K562 (cell line): ENCODE measurements at regions not wholly inside any gene's neighbourhood (a gene's known extent, or its start where the extent isn't known, plus 50 kb on each side); places are given as distances from the start of the nearest gene placed in this dataset.

Experiments
- ATAC-seq: fragments of 200-7000 bp; cut with Tn5 transposase; 3 replicates; pipeline ENCODE4 v1.9.1; 2020; ENCODE audit warnings: moderate library complexity
- BruUV-seq: library from RNA; stranded (reverse); fragments of 400-500 nt; replicated peaks from 2 replicates; lab custom pipeline; 2021; lab: Mats Ljungman, UMichigan
- CTCF ChIA-PET: fragments of 300-600 bp; formaldehyde crosslinking; extraction: SDS; loops from one replicate; lab custom pipeline; 2021; ENCODE audit warnings: low intra/inter-chr PET ratio; lab: Yijun Ruan, JAX
- POLR2A ChIA-PET: fragments of 300-600, 350-650 bp; sonication (Branson Sonifier 250); formaldehyde crosslinking; extraction: SDS; loops from one replicate; lab custom pipeline; 2021; ENCODE audit warnings: antibody characterized with exemption, inconsistent platforms; lab: Yijun Ruan, JAX
- DNase-seq, 4 experiments: peaks; one replicate each; pipeline versions ENCODE4 v3.0.0 to v3.0.0-alpha.2; 2011 to 2018; ENCODE audit warnings: low spot score in 3 of 4, mixed read lengths in 3 of 4; ENCODE audit errors: extremely low read depth in 1 of 4
- FAIRE-seq: peaks from 2 replicates; lab custom pipeline; 2011; peaks lifted over from hg19 to GRCh38; lab: Jason Lieb, UNC
- H2AFZ ChIP-seq: 2 replicates; pipeline ENCODE4 v1.6.0; 2011; ENCODE audit warnings: low read depth, low read length, control low read depth, inconsistent platforms
- H3K27ac ChIP-seq: fragments of 200-600 bp; 3 replicates; pipeline ENCODE4 v1.8.0; 2011; ENCODE audit warnings: low read depth, mild to moderate bottlenecking, control low read depth, inconsistent platforms, low read length, moderate library complexity, mixed read lengths; ENCODE audit errors: extremely low read depth
- H3K27me3 ChIP-seq, 2 experiments: fragments of 300-600 bp in 1 of 2; 2 replicates in 1 of 2; 3 replicates in 1 of 2; pipeline versions ENCODE4 v1.6.0 to v1.8.0; 2011; ENCODE audit warnings: inconsistent platforms in 2 of 2, low read length in 2 of 2, mild to moderate bottlenecking in 1 of 2, mixed read lengths in 1 of 2, moderate library complexity in 1 of 2; ENCODE audit not compliant: control insufficient read depth in 2 of 2, insufficient read depth in 2 of 2
- H3K36me3 ChIP-seq: fragments of 300-600 bp; 3 replicates; pipeline ENCODE4 v1.8.0; 2011; ENCODE audit warnings: mild to moderate bottlenecking, low read length, inconsistent platforms; ENCODE audit not compliant: control insufficient read depth, insufficient read depth
- H3K4me1 ChIP-seq, 2 experiments: fragments of 200-600 bp in 1 of 2; replicated peaks in 1 of 2; 2 replicates in 1 of 2; 3 replicates in 1 of 2; pipeline versions ENCODE4 v1.5.1 to v1.8.0; 2011; ENCODE audit warnings: inconsistent platforms in 2 of 2, low read length in 2 of 2, mild to moderate bottlenecking in 1 of 2, mixed read lengths in 1 of 2, moderate library complexity in 1 of 2; ENCODE audit not compliant: control insufficient read depth in 2 of 2, insufficient read depth in 2 of 2
- H3K4me2 ChIP-seq: 2 replicates; pipeline ENCODE4 v1.6.1; 2011; ENCODE audit warnings: low read length, control low read depth, inconsistent platforms, mixed read lengths; ENCODE audit not compliant: insufficient read depth
- H3K4me3 ChIP-seq: fragments of 200-600 bp; sonication (generic), shearing (Covaris generic); 2 replicates; pipeline ENCODE4 v1.5.1; 2016; ENCODE audit warnings: control low read depth, inconsistent platforms
- H3K79me2 ChIP-seq: fragments of 200-600 bp; 3 replicates; pipeline ENCODE4 v1.8.0; 2011; ENCODE audit warnings: low read length, inconsistent platforms; ENCODE audit not compliant: control insufficient read depth, insufficient read depth
- H3K9ac ChIP-seq, 2 experiments: 2 replicates each; pipeline versions ENCODE4 v1.6.0 to v1.6.1; 2011; ENCODE audit warnings: low read depth in 2 of 2, low read length in 2 of 2, control low read depth in 1 of 2, inconsistent platforms in 1 of 2, mild to moderate bottlenecking in 1 of 2, mixed read lengths in 1 of 2; ENCODE audit not compliant: insufficient read depth in 1 of 2
- H3K9me1 ChIP-seq: one replicate; pipeline ENCODE4 v1.6.0; 2011; ENCODE audit warnings: inconsistent platforms, mild to moderate bottlenecking, low read length, moderate library complexity; ENCODE audit not compliant: control insufficient read depth, insufficient read depth
- H3K9me3 ChIP-seq: replicated peaks from 2 replicates; pipeline ENCODE4 v1.5.1; 2011; ENCODE audit warnings: low read depth, low read length, inconsistent platforms; ENCODE audit not compliant: control insufficient read depth, insufficient read depth
- H4K20me1 ChIP-seq: replicated peaks from 2 replicates; pipeline ENCODE4 v1.6.1; 2011; ENCODE audit warnings: low read length, inconsistent platforms, mixed read lengths; ENCODE audit not compliant: control insufficient read depth, insufficient read depth
- ARID1B ChIP-seq: fragments of 450-650 bp; IDR thresholded peaks from 2 replicates; pipeline ENCODE4 v1.6.1; 2016; ENCODE audit warnings: antibody characterized with exemption, mild to moderate bottlenecking, inconsistent platforms
- CBFA2T3 ChIP-seq: fragments of 450-650 bp; IDR thresholded peaks from 2 replicates; pipeline ENCODE4 v1.6.1; 2017
- CTBP1 ChIP-seq: fragments of 450-650 bp; IDR thresholded peaks from 2 replicates; pipeline ENCODE4 v1.6.1; 2016; ENCODE audit warnings: borderline replicate concordance
- DNMT1 ChIP-seq: fragments of 450-650 bp; IDR thresholded peaks from 2 replicates; pipeline ENCODE4 v1.6.1; 2016; ENCODE audit warnings: antibody characterized with exemption, mild to moderate bottlenecking
- FOXA3 ChIP-seq, 2 experiments: fragments of 450-650 bp in 1 of 2; sonication (generic) in 1 of 2; formaldehyde crosslinking; IDR thresholded peaks in 1 of 2; conservative IDR thresholded peaks in 1 of 2; 2 replicates each; pipeline versions ENCODE4 v1.4.0 to v1.8.0; 2020 to 2022; ENCODE audit warnings: mild to moderate bottlenecking in 2 of 2, missing genetic modification reagents in 1 of 2
- HMG20B ChIP-seq: fragments of 250-450 bp; sonication (Bioruptor Pico); IDR thresholded peaks from 2 replicates; pipeline ENCODE4 v1.5.0; 2021; ENCODE audit warnings: mild to moderate bottlenecking
- ILF3 ChIP-seq: fragments of 450-650 bp; IDR thresholded peaks from 2 replicates; pipeline ENCODE4 v1.6.1; 2018; ENCODE audit warnings: antibody characterized with exemption, mild to moderate bottlenecking, moderate library complexity, borderline replicate concordance
- MTF1 ChIP-seq: fragments of 250-450 bp; sonication (Bioruptor Pico); IDR thresholded peaks from 2 replicates; pipeline ENCODE4 v1.9.0; 2021; ENCODE audit warnings: moderate library complexity, mild to moderate bottlenecking, inconsistent platforms, borderline replicate concordance
- NONO ChIP-seq, 2 experiments: fragments of 200-400 bp in 1 of 2; fragments of 450-650 bp in 1 of 2; formaldehyde crosslinking in 1 of 2; IDR thresholded peaks; 2 replicates each; pipeline ENCODE4 v1.6.1; 2017; ENCODE audit warnings: low read depth in 2 of 2, mild to moderate bottlenecking in 2 of 2, moderate library complexity in 2 of 2, low read length in 1 of 2
- TAF9B ChIP-seq: fragments of 450-650 bp; IDR thresholded peaks from 2 replicates; pipeline ENCODE4 v1.6.1; 2018; ENCODE audit warnings: mild to moderate bottlenecking; ENCODE audit not compliant: partially characterized antibody
- TAL1 ChIP-seq: fragments of 450-650 bp; IDR thresholded peaks from 2 replicates; pipeline ENCODE4 v1.6.1; 2016; ENCODE audit warnings: mild to moderate bottlenecking
- YBX1 ChIP-seq: fragments of 450-650 bp; IDR thresholded peaks from 2 replicates; pipeline ENCODE4 v1.7.1; 2016; ENCODE audit warnings: mild to moderate bottlenecking
- ZFP30 ChIP-seq: fragments of 250-450 bp; sonication (Bioruptor Pico); IDR thresholded peaks from 2 replicates; pipeline ENCODE4 v1.8.0; 2022; ENCODE audit warnings: moderate library complexity, mild to moderate bottlenecking, inconsistent platforms, borderline replicate concordance
- ZNF3 ChIP-seq: fragments of 250-450 bp; sonication (Bioruptor Pico); IDR thresholded peaks from 2 replicates; pipeline ENCODE4 v1.5.0; 2021; ENCODE audit warnings: mild to moderate bottlenecking, moderate library complexity
- WGBS: fragments of 100-300 bp; shearing (Covaris generic); methylation state at CpG from one replicate; pipeline ENCODE4 v1.1.6; 2016; ENCODE audit warnings: low coverage, mixed read lengths; ENCODE audit not compliant: insufficient coverage; ENCODE audit errors: missing lambda C conversion rate; 5-methylcytosine and 5-hydroxymethylcytosine counted together
- in situ Hi-C: fragments of 300-500 bp; cut with MboI; formaldehyde crosslinking; loops from 4 replicates; pipeline ENCODE4 v1.15.0; 2018; ENCODE audit warnings: inconsistent platforms, mixed read lengths
- intact Hi-C: fragments of 100-400 bp; cut with micrococcal nuclease; formaldehyde crosslinking; loops from 2 replicates; pipeline ENCODE4 v1.14.2; 2022
- TF ChIP-seq, protein P1 (sequence below): conservative IDR thresholded peaks from 2 replicates; pipeline ENCODE4 v1.6.1; 2011; ENCODE audit warnings: low read depth, mild to moderate bottlenecking, low read length; ENCODE audit not compliant: control insufficient read depth
- TF ChIP-seq, protein P2 (sequence below): IDR thresholded peaks from 2 replicates; pipeline ENCODE4 v1.6.1; 2014; ENCODE audit warnings: antibody characterized with exemption

DNA sequence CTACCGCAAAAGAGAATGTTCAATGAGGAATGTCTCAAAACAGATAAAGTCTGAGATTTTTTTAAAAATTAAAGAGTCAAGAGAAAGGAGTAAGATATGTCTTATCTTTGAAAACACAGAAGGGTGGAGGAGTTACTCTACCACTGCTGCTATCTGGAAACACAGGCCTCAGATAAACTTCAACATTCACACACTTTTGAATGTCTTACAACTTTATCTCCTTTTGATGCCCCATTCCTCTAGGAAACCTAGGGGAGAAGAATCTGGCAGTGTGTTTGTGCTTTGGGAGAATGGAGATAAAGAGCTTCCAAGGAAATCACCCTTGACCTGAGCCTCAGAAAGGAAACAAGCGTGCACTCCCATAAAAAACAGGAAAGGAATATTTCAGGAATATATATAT lies 468.2 kb downstream of the PLOD2 start:
- TF ChIP-seq, protein P1, sequence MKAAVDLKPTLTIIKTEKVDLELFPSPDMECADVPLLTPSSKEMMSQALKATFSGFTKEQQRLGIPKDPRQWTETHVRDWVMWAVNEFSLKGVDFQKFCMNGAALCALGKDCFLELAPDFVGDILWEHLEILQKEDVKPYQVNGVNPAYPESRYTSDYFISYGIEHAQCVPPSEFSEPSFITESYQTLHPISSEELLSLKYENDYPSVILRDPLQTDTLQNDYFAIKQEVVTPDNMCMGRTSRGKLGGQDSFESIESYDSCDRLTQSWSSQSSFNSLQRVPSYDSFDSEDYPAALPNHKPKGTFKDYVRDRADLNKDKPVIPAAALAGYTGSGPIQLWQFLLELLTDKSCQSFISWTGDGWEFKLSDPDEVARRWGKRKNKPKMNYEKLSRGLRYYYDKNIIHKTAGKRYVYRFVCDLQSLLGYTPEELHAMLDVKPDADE, result no peak
- TF ChIP-seq TAL1 (0 out of 2 replicates have a peak, but pooled peaks have one; percentile 14), DNMT1 (no peak), CBFA2T3 (peak; percentile 23; the same call in 1 of the 2 replicates)
- no peak overlapping the region for H3K27ac ChIP-seq
- H2AFZ ChIP-seq, result no peak overlapping the region
- CTCF ChIA-PET, result no interaction called here
- H3K9me3 ChIP-seq, result no peaks in the 10 kb centered on the region; the same call in 1 of the 2 replicates
- H3K4me2 ChIP-seq, result no peak overlapping the region
- H3K79me2 ChIP-seq, result no peaks in the 10 kb centered on the region
- no peaks in the 10 kb centered on the region for H3K4me1 ChIP-seq
- FAIRE-seq, result no peak
- H3K9ac ChIP-seq, result no peak overlapping the region
- DNase-seq, result no peak
- no peak for ATAC-seq
- in situ Hi-C loops, result no loop called here
- no peaks in the 10 kb centered on the region for H3K36me3 ChIP-seq
- POLR2A ChIA-PET, result no interaction called here
- H3K4me3 ChIP-seq, result no peak overlapping the region
- no TSS peak for BruUV-seq
- 0% methylated on average over 2 of the region's 2 CpGs for WGBS
- H3K27me3 ChIP-seq, result no peaks in the 10 kb centered on the region
- H3K9me1 ChIP-seq, result no peaks in the 10 kb centered on the region
- no peaks in the 10 kb centered on the region for H4K20me1 ChIP-seq
- intact Hi-C loops, result no loop called here

DNA sequence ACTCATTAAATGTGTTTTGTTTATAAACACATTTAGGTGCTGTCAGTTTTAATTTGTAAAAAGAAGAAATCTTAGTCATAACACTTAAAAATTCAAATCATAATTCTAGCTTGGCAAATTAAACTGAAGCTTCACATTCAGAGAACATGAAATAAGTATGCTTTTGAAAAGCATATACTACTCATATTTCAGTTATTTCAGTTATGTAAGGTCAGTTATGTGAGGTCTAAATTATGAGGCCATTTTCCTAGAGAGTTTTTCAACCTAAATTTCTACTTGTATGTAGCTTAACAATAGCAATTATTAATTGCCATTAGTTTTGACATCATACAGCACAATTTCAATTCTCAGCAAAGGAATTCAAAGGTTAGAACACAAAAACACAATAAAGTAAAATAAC lies 465.0 kb downstream of the PLOD2 start:
- H3K27ac ChIP-seq, result no peak overlapping the region
- no peak overlapping the region for H2AFZ ChIP-seq
- BruUV-seq, result no TSS peak
- H3K9me3 ChIP-seq, result no peaks in the 10 kb centered on the region
- H3K9me1 ChIP-seq, result no peaks in the 10 kb centered on the region
- no peaks in the 10 kb centered on the region for H3K36me3 ChIP-seq
- H3K79me2 ChIP-seq, result no peaks in the 10 kb centered on the region
- H3K27me3 ChIP-seq, result no peaks in the 10 kb centered on the region
- DNase-seq (no peak), ATAC-seq (no peak), FAIRE-seq (no peak)
- H3K4me3 ChIP-seq, result no peak overlapping the region
- intact Hi-C loops (no loop called here), in situ Hi-C loops (no loop called here)
- ChIA-PET CTCF (no interaction called here), POLR2A (no interaction called here)
- H4K20me1 ChIP-seq, result no peaks in the 10 kb centered on the region
- no peaks in the 10 kb centered on the region for H3K4me1 ChIP-seq
- no peak overlapping the region for H3K9ac ChIP-seq
- H3K4me2 ChIP-seq, result no peak overlapping the region
- TF ChIP-seq ZFP30 (CRISPR knock-in tag) (no peak), FOXA3 (CRISPR knock-in tag; conservative IDR thresholded peaks at IDR 0.05 in 1 of 2, IDR thresholded peaks at IDR 0.05 in 1 of 2) (no peak), CTBP1 (no peak), TAF9B (no peak), HMG20B (CRISPR knock-in tag) (no peak), ILF3 (no peak), MTF1 (no peak), ARID1B (no peak), YBX1 (no peak), NONO (IDR thresholded peaks at IDR 0.05; ENCODE audit: low read depth in 2 of 2, low read length in 1 of 2) (no peak), ZNF3 (CRISPR knock-in tag) (no peak)
- TF ChIP-seq, protein P2, sequence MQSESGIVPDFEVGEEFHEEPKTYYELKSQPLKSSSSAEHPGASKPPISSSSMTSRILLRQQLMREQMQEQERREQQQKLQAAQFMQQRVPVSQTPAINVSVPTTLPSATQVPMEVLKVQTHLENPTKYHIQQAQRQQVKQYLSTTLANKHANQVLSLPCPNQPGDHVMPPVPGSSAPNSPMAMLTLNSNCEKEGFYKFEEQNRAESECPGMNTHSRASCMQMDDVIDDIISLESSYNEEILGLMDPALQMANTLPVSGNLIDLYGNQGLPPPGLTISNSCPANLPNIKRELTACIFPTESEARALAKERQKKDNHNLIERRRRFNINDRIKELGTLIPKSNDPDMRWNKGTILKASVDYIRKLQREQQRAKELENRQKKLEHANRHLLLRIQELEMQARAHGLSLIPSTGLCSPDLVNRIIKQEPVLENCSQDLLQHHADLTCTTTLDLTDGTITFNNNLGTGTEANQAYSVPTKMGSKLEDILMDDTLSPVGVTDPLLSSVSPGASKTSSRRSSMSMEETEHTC, result no peak
